CD4-positive, CD25-positive, alpha-beta regulatory T cell (primary cell): ENCODE measurements at regions not wholly inside any gene's neighbourhood (a gene's known extent, or its start where the extent isn't known, plus 50 kb on each side); places are given as distances from the start of the nearest gene placed in this dataset.
"Not testable (repeated sequence)": the region's sequence is repeated elsewhere in the genome, so short reads cannot be mapped to it uniquely, and the experiment has no call there.

Source experiments
- ATAC-seq, 2 donors: fragments of 150-1000 bp; cut with Tn5 transposase; one replicate each; pipeline ENCODE4 v1.10.0; 2021; ENCODE audit warnings: low read depth in 2 of 2, moderate number of reproducible peaks in 2 of 2, moderate library complexity in 1 of 2
- DNase-seq, 3 donors: peaks; one replicate each; pipeline versions ENCODE4 v3.0.0 to v3.0.0-alpha.2; 2012 to 2022; ENCODE audit warnings: mixed read lengths in 1 of 3
- H3K27ac ChIP-seq: one replicate; pipeline ENCODE4 v1.7.0; 2013; ENCODE audit warnings: mild to moderate bottlenecking, low read length; ENCODE audit not compliant: insufficient read depth, poor library complexity, severe bottlenecking
- H3K27me3 ChIP-seq: one replicate; pipeline ENCODE4 v1.7.0; 2013; ENCODE audit warnings: low read length; ENCODE audit not compliant: control insufficient read depth, insufficient read depth
- H3K36me3 ChIP-seq: one replicate; pipeline ENCODE4 v1.7.0; 2013; ENCODE audit warnings: mild to moderate bottlenecking, low read length, moderate library complexity; ENCODE audit not compliant: control insufficient read depth, insufficient read depth
- H3K4me1 ChIP-seq: 2 replicates; pipeline ENCODE4 v1.7.0; 2013; ENCODE audit warnings: mild to moderate bottlenecking, low read length; ENCODE audit not compliant: insufficient read depth, control insufficient read depth, poor library complexity, severe bottlenecking
- H3K4me3 ChIP-seq: one replicate; pipeline ENCODE4 v1.7.0; 2013; ENCODE audit warnings: low read depth, mild to moderate bottlenecking, low read length, moderate library complexity
- H3K9me3 ChIP-seq, 2 experiments: 1 replicate in 1 of 2; 2 replicates in 1 of 2; pipeline ENCODE4 v1.7.0; 2013; ENCODE audit warnings: low read length in 2 of 2, mild to moderate bottlenecking in 1 of 2, moderate library complexity in 1 of 2; ENCODE audit not compliant: control insufficient read depth in 2 of 2
- H3K27ac Mint-ChIP-seq, 3 donors: one replicate each; pipeline ENCODE4 v1.8.0; 2020 to 2022; ENCODE audit warnings: mild to moderate bottlenecking in 3 of 3, mixed read lengths in 3 of 3, moderate library complexity in 2 of 3
- H3K27me3 Mint-ChIP-seq: one replicate; pipeline ENCODE4 v1.8.0; 2022; ENCODE audit warnings: mild to moderate bottlenecking, mixed read lengths
- H3K36me3 Mint-ChIP-seq: one replicate; pipeline ENCODE4 v1.8.0; 2020; ENCODE audit warnings: mixed read lengths
- H3K4me1 Mint-ChIP-seq, 4 donors: one replicate each; pipeline ENCODE4 v1.8.0; 2020 to 2022; ENCODE audit warnings: mixed read lengths in 4 of 4, mild to moderate bottlenecking in 1 of 4
- H3K4me3 Mint-ChIP-seq, 4 donors: one replicate each; pipeline ENCODE4 v1.8.0; 2020 to 2022; ENCODE audit warnings: mild to moderate bottlenecking in 4 of 4, mixed read lengths in 4 of 4, moderate library complexity in 3 of 4
- H3K9me3 Mint-ChIP-seq, 7 donors: one replicate each; pipeline ENCODE4 v1.8.0; 2020 to 2022; ENCODE audit warnings: mixed read lengths in 7 of 7, mild to moderate bottlenecking in 3 of 7, moderate library complexity in 2 of 7

- Histone ChIP-seq H3K4me1 (no peaks in the 10 kb centered on the region), H3K36me3 (no peaks in the 10 kb centered on the region), H3K27ac (no peak overlapping the region), H3K9me3 (peaks cover 0 to 1% of the 10 kb centered on the region in 2 experiments), H3K4me3 (no peak overlapping the region), H3K27me3 (no peaks in the 10 kb centered on the region)
- Mint-ChIP-seq H3K9me3 (peaks cover 0 to 19% (median 7%) of the 10 kb centered on the region in 7 donors), H3K36me3 (no peaks in the 10 kb centered on the region), H3K4me3 (no peak overlapping the region), H3K27ac (no peak overlapping the region), H3K4me1 (no peaks in the 10 kb centered on the region), H3K27me3 (no peaks in the 10 kb centered on the region)
- no peak for ATAC-seq
- DNase-seq: no peak
These were observed 611.6 kb upstream of the CCDC179 start for GRCh38 chr11:23471878-23472277.

DNA sequence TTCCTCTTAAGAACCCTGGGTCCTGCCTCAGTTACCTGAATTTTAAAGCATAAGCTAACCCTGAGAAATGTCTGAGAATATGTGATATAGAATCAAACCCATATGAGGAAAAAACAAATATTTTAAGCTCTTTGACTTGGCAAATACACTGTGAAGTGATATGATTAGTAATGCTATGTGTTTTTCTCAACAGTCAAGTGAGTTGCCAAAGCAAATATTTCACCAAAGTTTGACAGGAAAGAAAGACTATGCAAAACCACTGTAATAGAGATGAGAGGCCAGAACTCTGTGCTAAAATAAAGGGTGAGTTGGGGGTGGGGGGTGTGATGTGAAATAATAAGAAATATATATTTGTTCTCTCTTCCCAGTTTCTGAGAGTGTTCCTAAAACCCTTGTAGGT is 613.5 kb upstream of the CCDC179 start:
- H3K36me3 Mint-ChIP-seq: no peaks in the 10 kb centered on the region
- Histone ChIP-seq H3K4me1 (no peaks in the 10 kb centered on the region), H3K4me3 (no peak overlapping the region), H3K9me3 (peaks cover 0 to 1% of the 10 kb centered on the region in 2 experiments), H3K27me3 (no peaks in the 10 kb centered on the region), H3K27ac (no peak overlapping the region), H3K36me3 (no peaks in the 10 kb centered on the region)
- H3K4me1 Mint-ChIP-seq: no peaks in the 10 kb centered on the region
- H3K9me3 Mint-ChIP-seq: peaks cover 0 to 16% (median 9%) of the 10 kb centered on the region in 7 donors
- ATAC-seq: no peak
- H3K4me3 Mint-ChIP-seq: no peak overlapping the region
- no peaks in the 10 kb centered on the region for H3K27me3 Mint-ChIP-seq
- H3K27ac Mint-ChIP-seq: no peak overlapping the region
- no peak for DNase-seq

DNA sequence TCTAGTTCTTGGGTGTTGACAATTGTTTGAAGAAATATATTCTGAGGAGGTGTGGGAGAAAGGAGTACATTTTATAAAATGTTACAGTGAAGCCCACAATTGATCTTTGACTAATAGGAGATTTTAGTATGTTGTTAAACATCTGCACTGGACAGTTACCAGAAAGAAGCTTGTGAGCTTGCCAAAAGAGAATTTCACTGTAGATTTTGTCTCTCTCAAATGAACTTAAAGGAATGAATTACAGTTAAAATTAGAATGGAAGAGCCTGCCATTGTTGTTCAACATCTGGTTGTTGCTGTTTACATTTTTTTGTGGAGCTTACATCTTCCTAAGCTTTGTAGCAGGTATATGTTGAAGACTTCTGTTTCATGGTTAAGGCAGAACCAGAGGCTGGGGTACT is 620.5 kb upstream of the CCDC179 start:
- H3K9me3 Mint-ChIP-seq: peaks cover 0 to 20% (median 3%) of the 10 kb centered on the region in 7 donors
- H3K4me1 Mint-ChIP-seq: no peaks in the 10 kb centered on the region

GRCh38 chr11:23484146-23484545 is 623.9 kb upstream of the CCDC179 start:
- not testable (repeated sequence) for H3K4me3 Mint-ChIP-seq, H3K27ac ChIP-seq, DNase-seq, H3K9me3 ChIP-seq, H3K27ac Mint-ChIP-seq, H3K27me3 Mint-ChIP-seq, ATAC-seq, H3K4me1 Mint-ChIP-seq, H3K36me3 ChIP-seq, H3K27me3 ChIP-seq, H3K36me3 Mint-ChIP-seq, H3K4me1 ChIP-seq, H3K4me3 ChIP-seq
- peaks cover 4 to 29% (median 6%) of the 10 kb centered on the region in 7 donors for H3K9me3 Mint-ChIP-seq

More for the DNA sequence above, 620.5 kb upstream of the CCDC179 start:
- ATAC-seq: no peak
- no peaks in the 10 kb centered on the region for H3K27me3 Mint-ChIP-seq
- H3K36me3 Mint-ChIP-seq: no peaks in the 10 kb centered on the region
- Histone ChIP-seq H3K27me3 (no peaks in the 10 kb centered on the region), H3K9me3 (peaks cover 0 to 2% of the 10 kb centered on the region in 2 experiments), H3K27ac (no peak overlapping the region), H3K36me3 (no peaks in the 10 kb centered on the region), H3K4me1 (no peaks in the 10 kb centered on the region), H3K4me3 (no peak overlapping the region)
- no peak overlapping the region for H3K4me3 Mint-ChIP-seq
- H3K27ac Mint-ChIP-seq: no peak overlapping the region
- no peak for DNase-seq

GRCh38 chr11:23484618-23485017 is 624.3 kb upstream of the CCDC179 start:
- H3K4me3 Mint-ChIP-seq, H3K9me3 ChIP-seq, H3K36me3 ChIP-seq, H3K36me3 Mint-ChIP-seq, H3K27me3 ChIP-seq, H3K27me3 Mint-ChIP-seq, H3K27ac ChIP-seq, ATAC-seq, H3K4me3 ChIP-seq, H3K4me1 ChIP-seq, H3K4me1 Mint-ChIP-seq, DNase-seq, H3K27ac Mint-ChIP-seq: not testable (repeated sequence)
- peaks cover 4 to 27% (median 6%) of the 10 kb centered on the region in 7 donors for H3K9me3 Mint-ChIP-seq

DNA sequence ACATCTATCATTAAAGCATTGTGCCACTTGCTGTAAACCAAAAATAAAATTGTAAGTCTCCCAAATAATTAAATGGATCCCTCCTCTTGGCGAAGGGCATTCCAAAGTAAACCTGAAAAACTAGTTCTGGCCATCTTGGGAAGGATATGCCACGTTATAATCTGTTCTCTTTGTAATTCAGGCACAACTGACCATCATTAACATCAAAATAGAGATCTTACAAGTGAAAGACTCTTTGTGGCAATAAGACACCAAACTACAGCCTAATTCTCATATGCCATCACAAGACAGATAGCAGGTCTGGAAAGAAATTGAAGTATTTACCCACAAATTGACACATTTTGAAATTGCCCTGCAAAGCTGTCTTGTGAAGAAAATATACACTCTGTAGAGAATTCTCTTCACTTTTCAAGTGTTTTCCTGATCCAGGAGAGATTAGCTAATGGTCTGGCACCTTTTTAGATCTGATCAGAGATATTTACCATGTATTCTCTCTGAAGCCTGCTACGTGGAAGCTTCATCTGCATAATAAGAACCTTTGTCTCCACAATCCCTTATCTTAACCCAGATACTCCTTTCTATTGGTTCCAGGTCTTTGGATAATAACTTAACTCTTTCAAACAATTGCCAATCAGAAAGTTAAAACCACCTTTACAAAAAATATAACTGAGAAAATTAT is 630.4 kb upstream of the CCDC179 start:
- ATAC-seq (no peak), DNase-seq (no peak)
- Mint-ChIP-seq H3K27me3 (no peaks in the 10 kb centered on the region), H3K9me3 (peaks cover 5 to 26% (median 6%) of the 10 kb centered on the region in 7 donors), H3K4me1 (no peaks in the 10 kb centered on the region), H3K27ac (no peak overlapping the region), H3K36me3 (no peaks in the 10 kb centered on the region), H3K4me3 (no peak overlapping the region)
- no peaks in the 10 kb centered on the region for H3K4me1 ChIP-seq
- no peak overlapping the region for H3K4me3 ChIP-seq
- H3K27ac ChIP-seq: no peak overlapping the region
- H3K27me3 ChIP-seq: no peaks in the 10 kb centered on the region
- no peaks in the 10 kb centered on the region for H3K36me3 ChIP-seq
- no peaks in the 10 kb centered on the region for H3K9me3 ChIP-seq

- no peaks in the 10 kb centered on the region for H3K27me3 Mint-ChIP-seq
- Histone ChIP-seq H3K4me1 (no peaks in the 10 kb centered on the region), H3K4me3 (no peak overlapping the region), H3K27me3 (no peaks in the 10 kb centered on the region), H3K9me3 (no peaks in the 10 kb centered on the region), H3K36me3 (no peaks in the 10 kb centered on the region), H3K27ac (no peak overlapping the region)
- no peak for DNase-seq
- no peak for ATAC-seq
- no peak overlapping the region for H3K4me3 Mint-ChIP-seq
- no peak overlapping the region for H3K27ac Mint-ChIP-seq
- no peaks in the 10 kb centered on the region for H3K4me1 Mint-ChIP-seq
- H3K36me3 Mint-ChIP-seq: no peaks in the 10 kb centered on the region
- peaks cover 0 to 13% (median 5%) of the 10 kb centered on the region in 7 donors for H3K9me3 Mint-ChIP-seq
These were observed 634.7 kb upstream of the CCDC179 start for GRCh38 chr11:23494981-23495380.

GRCh38 chr11:23496340-23496739 is 636.1 kb upstream of the CCDC179 start:
- no peak for ATAC-seq
- peaks cover 0 to 18% (median 5%) of the 10 kb centered on the region in 7 donors for H3K9me3 Mint-ChIP-seq
- H3K4me1 ChIP-seq: no peaks in the 10 kb centered on the region
- no peak overlapping the region for H3K4me3 Mint-ChIP-seq
- no peaks in the 10 kb centered on the region for H3K36me3 Mint-ChIP-seq
- DNase-seq: no peak
- H3K27ac Mint-ChIP-seq: no peak overlapping the region
- no peak overlapping the region for H3K27ac ChIP-seq
- H3K9me3 ChIP-seq: no peaks in the 10 kb centered on the region
- no peaks in the 10 kb centered on the region for H3K27me3 ChIP-seq
- no peak overlapping the region for H3K4me3 ChIP-seq
- H3K36me3 ChIP-seq: no peaks in the 10 kb centered on the region
- no peaks in the 10 kb centered on the region for H3K4me1 Mint-ChIP-seq
- H3K27me3 Mint-ChIP-seq: no peaks in the 10 kb centered on the region
